Mesenchymal stem cell (in vitro differentiated cells and primary cell): ENCODE measurements at regions not wholly inside any gene's neighbourhood (a gene's known extent, or its start where the extent isn't known, plus 50 kb on each side); places are given as distances from the start of the nearest gene placed in this dataset.

ENCODE experiments used
- DNase-seq: peaks from one replicate; pipeline ENCODE4 v3.0.0-alpha.2; 2013
- H2AFZ ChIP-seq: one replicate; pipeline ENCODE4 v1.6.1; 2013; ENCODE audit warnings: low read depth, mild to moderate bottlenecking, control low read depth, inconsistent platforms, low read length, moderate library complexity
- H2AK5ac ChIP-seq: 2 replicates; pipeline ENCODE4 v1.6.1; 2013; ENCODE audit warnings: low read length, moderate library complexity, mild to moderate bottlenecking, inconsistent platforms; ENCODE audit not compliant: severe bottlenecking
- H2BK120ac ChIP-seq: one replicate; pipeline ENCODE4 v1.6.1; 2013; ENCODE audit warnings: low read depth, mild to moderate bottlenecking, inconsistent platforms, low read length, moderate library complexity
- H2BK12ac ChIP-seq, 2 experiments: one replicate each; pipeline ENCODE4 v1.6.1; 2013; ENCODE audit warnings: inconsistent platforms in 2 of 2, low read length in 2 of 2, mild to moderate bottlenecking in 2 of 2, moderate library complexity in 2 of 2, control low read depth in 1 of 2
- H2BK15ac ChIP-seq: one replicate; pipeline ENCODE4 v1.6.1; 2013; ENCODE audit warnings: mild to moderate bottlenecking, low read depth, inconsistent platforms; ENCODE audit not compliant: poor library complexity, severe bottlenecking
- H2BK5ac ChIP-seq: 2 replicates; pipeline ENCODE4 v1.6.1; 2013; ENCODE audit warnings: low read depth, mild to moderate bottlenecking, low read length, control low read depth, inconsistent platforms; ENCODE audit not compliant: poor library complexity, severe bottlenecking
- H3K14ac ChIP-seq, 2 experiments: one replicate each; pipeline ENCODE4 v1.6.1; 2013; ENCODE audit warnings: inconsistent platforms in 2 of 2, low read length in 2 of 2, control low read depth in 1 of 2, mild to moderate bottlenecking in 1 of 2, moderate library complexity in 1 of 2
- H3K18ac ChIP-seq, 2 experiments: one replicate each; pipeline ENCODE4 v1.6.1; 2013; ENCODE audit warnings: inconsistent platforms in 2 of 2, low read length in 2 of 2, control low read depth in 1 of 2, low read depth in 1 of 2, mild to moderate bottlenecking in 1 of 2
- H3K23ac ChIP-seq, 2 experiments: one replicate each; pipeline ENCODE4 v1.6.1; 2013; ENCODE audit warnings: inconsistent platforms in 2 of 2, low read length in 2 of 2, mild to moderate bottlenecking in 2 of 2, moderate library complexity in 2 of 2, control low read depth in 1 of 2
- H3K27ac ChIP-seq: 2 replicates; pipeline ENCODE4 v1.5.1; 2013; ENCODE audit warnings: mild to moderate bottlenecking, moderate library complexity, low read length, control low read depth, inconsistent platforms; ENCODE audit not compliant: poor library complexity, severe bottlenecking
- H3K27me3 ChIP-seq, 2 experiments: 2 replicates each; pipeline versions ENCODE4 v1.6.1 to v1.7.0; 2013; ENCODE audit warnings: low read length in 2 of 2, mild to moderate bottlenecking in 2 of 2, moderate library complexity in 2 of 2, control low read depth in 1 of 2, inconsistent platforms in 1 of 2; ENCODE audit not compliant: control insufficient read depth in 1 of 2, insufficient read depth in 1 of 2
- H3K36me3 ChIP-seq, 2 experiments: 2 replicates each; pipeline versions ENCODE4 v1.6.1 to v1.7.0; 2013; ENCODE audit warnings: low read length in 2 of 2, control low read depth in 1 of 2, inconsistent platforms in 1 of 2, low read depth in 1 of 2, mild to moderate bottlenecking in 1 of 2; ENCODE audit not compliant: insufficient read depth in 2 of 2, control insufficient read depth in 1 of 2
- H3K4ac ChIP-seq, 2 experiments: one replicate each; pipeline ENCODE4 v1.6.1; 2013; ENCODE audit warnings: inconsistent platforms in 2 of 2, low read length in 2 of 2, mild to moderate bottlenecking in 2 of 2, moderate library complexity in 2 of 2, control low read depth in 1 of 2, low read depth in 1 of 2
- H3K4me1 ChIP-seq: 2 replicates; pipeline ENCODE4 v1.6.1; 2013; ENCODE audit warnings: low read depth, low read length, control low read depth; ENCODE audit not compliant: control insufficient read depth, insufficient read depth
- H3K4me2 ChIP-seq: 2 replicates; pipeline ENCODE4 v1.6.1; 2013; ENCODE audit warnings: low read length, mild to moderate bottlenecking, inconsistent platforms; ENCODE audit not compliant: poor library complexity, severe bottlenecking
- H3K4me3 ChIP-seq, 2 experiments: 2 replicates each; pipeline versions ENCODE4 v1.5.1 to v1.7.0; 2013; ENCODE audit warnings: low read length in 2 of 2, mild to moderate bottlenecking in 2 of 2, control low read depth in 1 of 2, low read depth in 1 of 2; ENCODE audit not compliant: insufficient read depth in 1 of 2
- H3K79me1 ChIP-seq: replicated peaks from 2 replicates; pipeline ENCODE4 v1.6.1; 2013; ENCODE audit warnings: mild to moderate bottlenecking, control low read depth, low read length, inconsistent platforms; ENCODE audit not compliant: poor library complexity, severe bottlenecking
- H3K9ac ChIP-seq: 2 replicates; pipeline ENCODE4 v1.7.0; 2013; ENCODE audit warnings: mild to moderate bottlenecking, low read length, moderate library complexity
- H3K9me3 ChIP-seq: 2 replicates; pipeline ENCODE4 v1.7.0; 2013; ENCODE audit warnings: mild to moderate bottlenecking, low read length; ENCODE audit not compliant: control insufficient read depth
- H4K8ac ChIP-seq: one replicate; pipeline ENCODE4 v1.6.1; 2013; ENCODE audit warnings: inconsistent platforms, mild to moderate bottlenecking, low read length, moderate library complexity
- H4K91ac ChIP-seq: one replicate; pipeline ENCODE4 v1.6.1; 2013; ENCODE audit warnings: mild to moderate bottlenecking, low read length, inconsistent platforms
- WGBS: methylation state at CpG from one replicate; pipeline ENCODE4 v1.1.7; 2013; ENCODE audit warnings: mixed read lengths; 5-methylcytosine and 5-hydroxymethylcytosine counted together

DNA sequence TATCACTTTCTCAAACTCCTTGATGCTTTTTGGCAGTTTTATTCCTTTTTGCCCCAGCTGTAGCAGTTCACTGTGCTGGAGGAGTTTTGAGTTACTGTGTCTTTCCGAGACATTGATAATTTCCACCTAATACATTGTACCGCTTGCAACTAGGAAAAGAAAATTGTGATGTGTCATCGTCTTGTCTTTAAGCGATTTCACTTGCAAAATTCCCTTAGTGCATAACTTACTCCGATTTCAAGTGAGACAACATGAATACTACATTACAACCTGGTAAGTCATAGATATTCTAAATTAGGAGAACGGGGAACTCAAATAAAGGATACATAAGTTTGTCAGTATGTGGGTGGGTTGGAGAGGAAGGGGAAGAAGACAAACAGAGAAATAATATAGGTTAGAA, 340.5 kb upstream of the KYNU start:
- Histone ChIP-seq H3K36me3 (no peaks in the 10 kb centered on the region), H3K14ac (no peak overlapping the region), H3K9ac (no peak overlapping the region), H2BK15ac (no peak overlapping the region), H3K18ac (no peak overlapping the region), H2BK12ac (no peak overlapping the region), H3K27me3 (no peaks in the 10 kb centered on the region), H2AK5ac (no peak overlapping the region), H3K4me3 (no peak overlapping the region), H3K23ac (no peak overlapping the region), H3K4me1 (no peaks in the 10 kb centered on the region), H3K27ac (no peak overlapping the region), H4K91ac (no peak overlapping the region), H2BK120ac (no peak overlapping the region), H3K79me1 (no peaks in the 10 kb centered on the region), H3K9me3 (peaks cover 3% of the 10 kb centered on the region), H4K8ac (no peak overlapping the region), H3K4me2 (no peak overlapping the region), H2AFZ (no peak overlapping the region), H3K4ac (no peak overlapping the region), H2BK5ac (no peak overlapping the region)
- no peak for DNase-seq
- WGBS: 98% methylated on average over 5 of the region's 6 CpGs

GRCh38 chr2:142536492-142536891, 341.0 kb upstream of the KYNU start:
- no peak overlapping the region for H3K14ac ChIP-seq
- H3K9me3 ChIP-seq: peaks cover 5% of the 10 kb centered on the region
- H2AFZ ChIP-seq: no peak overlapping the region
- H3K4me3 ChIP-seq: no peak overlapping the region
- H2BK5ac ChIP-seq: no peak overlapping the region
- H3K4ac ChIP-seq: no peak overlapping the region
- no peak overlapping the region for H2BK12ac ChIP-seq
- DNase-seq: no peak
- 98% methylated on average over 5 of the region's 6 CpGs for WGBS
- H4K8ac ChIP-seq: no peak overlapping the region
- no peak overlapping the region for H3K9ac ChIP-seq
- H3K27me3 ChIP-seq: no peaks in the 10 kb centered on the region
- H3K79me1 ChIP-seq: no peaks in the 10 kb centered on the region
- H3K4me2 ChIP-seq: no peak overlapping the region
- H4K91ac ChIP-seq: no peak overlapping the region
- no peaks in the 10 kb centered on the region for H3K36me3 ChIP-seq
- no peak overlapping the region for H3K27ac ChIP-seq
- no peak overlapping the region for H2AK5ac ChIP-seq
- no peak overlapping the region for H2BK120ac ChIP-seq
- no peak overlapping the region for H2BK15ac ChIP-seq
- H3K23ac ChIP-seq: no peak overlapping the region
- H3K4me1 ChIP-seq: no peaks in the 10 kb centered on the region
- H3K18ac ChIP-seq: no peak overlapping the region

- H2BK120ac ChIP-seq: no peak overlapping the region
- H3K27me3 ChIP-seq: no peaks in the 10 kb centered on the region
- no peaks in the 10 kb centered on the region for H3K36me3 ChIP-seq
- H3K18ac ChIP-seq: no peak overlapping the region
- no peaks in the 10 kb centered on the region for H3K4me1 ChIP-seq
- no peak overlapping the region for H3K4ac ChIP-seq
- no peak overlapping the region for H4K8ac ChIP-seq
- H4K91ac ChIP-seq: no peak overlapping the region
- H3K4me3 ChIP-seq: no peak overlapping the region
- peaks cover 9% of the 10 kb centered on the region for H3K9me3 ChIP-seq
- no peak overlapping the region for H2BK15ac ChIP-seq
- no peak overlapping the region for H2BK12ac ChIP-seq
- H3K14ac ChIP-seq: no peak overlapping the region
- no peak overlapping the region for H3K4me2 ChIP-seq
- H2AK5ac ChIP-seq: no peak overlapping the region
- H3K79me1 ChIP-seq: no peaks in the 10 kb centered on the region
- H2AFZ ChIP-seq: no peak overlapping the region
- no peak overlapping the region for H3K27ac ChIP-seq
- no peak overlapping the region for H2BK5ac ChIP-seq
- DNase-seq: no peak
- H3K9ac ChIP-seq: no peak overlapping the region
- no peak overlapping the region for H3K23ac ChIP-seq
Measured at GRCh38 chr2:142535311-142535710, 342.2 kb upstream of the KYNU start.

DNA sequence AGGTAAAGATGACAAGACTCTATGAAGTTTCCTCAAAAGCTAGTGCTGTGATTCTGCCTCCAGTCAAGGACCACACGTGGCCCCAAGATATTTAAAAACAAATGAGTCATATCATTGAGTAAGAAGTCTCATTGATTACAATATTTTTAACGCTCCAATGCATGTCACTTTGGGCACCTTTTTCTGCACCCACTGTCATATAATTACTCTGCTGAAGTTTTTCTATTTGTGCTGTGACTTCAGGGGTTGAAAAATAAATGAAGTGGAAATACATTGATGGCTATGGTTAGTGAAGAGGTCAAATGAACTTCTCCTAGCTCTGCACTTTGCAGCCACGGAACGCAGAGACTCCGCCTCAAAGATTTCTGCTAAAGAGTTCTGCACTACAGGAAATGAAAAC, 344.3 kb upstream of the KYNU start:
- H3K4ac ChIP-seq: no peak overlapping the region
- H3K4me3 ChIP-seq: no peak overlapping the region
- H3K27ac ChIP-seq: no peak overlapping the region
- H3K18ac ChIP-seq: no peak overlapping the region
- H3K14ac ChIP-seq: no peak overlapping the region
- H3K4me2 ChIP-seq: no peak overlapping the region
- no peak overlapping the region for H2AFZ ChIP-seq
- no peak overlapping the region for H2BK12ac ChIP-seq
- no peak overlapping the region for H4K8ac ChIP-seq
- no peak overlapping the region for H4K91ac ChIP-seq
- no peak overlapping the region for H2BK120ac ChIP-seq
- H3K27me3 ChIP-seq: no peaks in the 10 kb centered on the region
- H2AK5ac ChIP-seq: no peak overlapping the region
- no peak overlapping the region for H2BK15ac ChIP-seq
- H3K9ac ChIP-seq: no peak overlapping the region
- no peaks in the 10 kb centered on the region for H3K4me1 ChIP-seq
- H3K36me3 ChIP-seq: no peaks in the 10 kb centered on the region
- 79% methylated on average over 3 of the region's 5 CpGs for WGBS
- peak; percentile 62 for DNase-seq
- H3K79me1 ChIP-seq: no peaks in the 10 kb centered on the region
- no peak overlapping the region for H2BK5ac ChIP-seq
- H3K9me3 ChIP-seq: peaks cover 9% of the 10 kb centered on the region
- H3K23ac ChIP-seq: no peak overlapping the region
